ENCODE measurements at regions not wholly inside any gene's neighbourhood (a gene's known extent, or its start where the extent isn't known, plus 50 kb on each side); places are given as distances from the start of the nearest gene placed in this dataset.

GRCh38 chr14:26190646-26191045 is 407.2 kb downstream of the NOVA1 start:
- Histone ChIP-seq H3K27me3 (no peaks in the 10 kb centered on the region), H3K4me1 (no peaks in the 10 kb centered on the region), H3K9me3 (no peaks in the 10 kb centered on the region), H3K4me3 (replicated peaks in 1 of 3) (no peak overlapping the region), H3K27ac (no peak overlapping the region), H3K36me3 (no peaks in the 10 kb centered on the region)
- 58 to 67% methylated on average over 2 of the region's 2 CpGs for WGBS, 2 donors
- intact Hi-C loops (cut with DNase I), result no loop called here
- no peak for DNase-seq
- TF ChIP-seq CTCF (IDR thresholded peaks at IDR 0.05) (no peak), POLR2A (IDR thresholded peaks at IDR 0.05) (no peak)

- TF ChIP-seq CTCF (IDR thresholded peaks at IDR 0.05), result no peak
- Histone ChIP-seq H3K9me3 (no peaks in the 10 kb centered on the region), H3K4me3 (replicated peaks in 1 of 3) (no peak overlapping the region), H3K27me3 (no peaks in the 10 kb centered on the region), H3K4me1 (no peaks in the 10 kb centered on the region), H3K36me3 (no peaks in the 10 kb centered on the region), H3K27ac (no peak overlapping the region)
- DNase-seq, result no peak
- WGBS, 2 donors, result 63 to 76% methylated on average over 2 of the region's 2 CpGs
- intact Hi-C loops (cut with DNase I), result no loop called here
Measured at GRCh38 chr14:26187996-26188620, 409.7 kb downstream of the NOVA1 start.

- DNase-seq, result no peak
- H3K36me3 ChIP-seq, result no peaks in the 10 kb centered on the region
- H3K4me1 ChIP-seq, result no peaks in the 10 kb centered on the region
- H3K27ac ChIP-seq, result no peak overlapping the region
- WGBS, 2 donors, result 73 to 80% methylated on average over 2 of the region's 2 CpGs
- H3K4me3 ChIP-seq (replicated peaks in 1 of 3), result no peak overlapping the region
- intact Hi-C loops (cut with DNase I), result no loop called here
- H3K27me3 ChIP-seq, result no peaks in the 10 kb centered on the region
- TF ChIP-seq POLR2A (IDR thresholded peaks at IDR 0.05) (no peak), CTCF (IDR thresholded peaks at IDR 0.05) (no peak)
- no peaks in the 10 kb centered on the region for H3K9me3 ChIP-seq
Measured at GRCh38 chr14:26180221-26180620, 417.6 kb downstream of the NOVA1 start.

- Histone ChIP-seq H3K27me3 (no peaks in the 10 kb centered on the region), H3K27ac (no peak overlapping the region), H3K9me3 (no peaks in the 10 kb centered on the region), H3K4me3 (replicated peaks in 1 of 3) (no peak overlapping the region), H3K36me3 (no peaks in the 10 kb centered on the region), H3K4me1 (no peaks in the 10 kb centered on the region)
- intact Hi-C loops (cut with DNase I), result no loop called here
- TF ChIP-seq POLR2A (IDR thresholded peaks at IDR 0.05) (no peak), CTCF (IDR thresholded peaks at IDR 0.05) (no peak)
- DNase-seq, result no peak
- 90 to 93% methylated on average over 14 of the region's 14 CpGs for WGBS, 2 donors
Measured at GRCh38 chr14:26175658-26176057, 422.2 kb downstream of the NOVA1 start.

GRCh38 chr14:26174395-26174794 is 423.4 kb downstream of the NOVA1 start:
- intact Hi-C loops (cut with DNase I), result no loop called here
- no peak overlapping the region for H3K4me3 ChIP-seq (replicated peaks in 1 of 3)
- H3K27ac ChIP-seq, result no peak overlapping the region
- no peaks in the 10 kb centered on the region for H3K4me1 ChIP-seq
- no peak for DNase-seq
- no peaks in the 10 kb centered on the region for H3K9me3 ChIP-seq
- H3K27me3 ChIP-seq, result no peaks in the 10 kb centered on the region
- no peak for TF ChIP-seq CTCF (IDR thresholded peaks at IDR 0.05)
- no peak for TF ChIP-seq POLR2A (IDR thresholded peaks at IDR 0.05)
- 85 to 91% methylated on average over 2 of the region's 2 CpGs for WGBS, 2 donors
- no peaks in the 10 kb centered on the region for H3K36me3 ChIP-seq
